22Rv1 (cell line): ENCODE measurements at regions not wholly inside any gene's neighbourhood (a gene's known extent, or its start where the extent isn't known, plus 50 kb on each side); places are given as distances from the start of the nearest gene placed in this dataset.
"Not testable (repeated sequence)": the region's sequence is repeated elsewhere in the genome, so short reads cannot be mapped to it uniquely, and the experiment has no call there.

Experiments
- H3K27ac ChIP-seq: fragments of 450-650 bp; 2 replicates; pipeline ENCODE4 v1.5.1; 2017
- ZFX ChIP-seq: fragments of 450-650 bp; IDR thresholded peaks from 2 replicates; pipeline ENCODE4 v1.6.1; 2017; ENCODE audit warnings: antibody characterized with exemption, borderline replicate concordance
- TF ChIP-seq, protein P1 (sequence below): fragments of 450-650 bp; IDR thresholded peaks from 2 replicates; pipeline ENCODE4 v1.5.1; 2017; ENCODE audit warnings: mild to moderate bottlenecking

DNA sequence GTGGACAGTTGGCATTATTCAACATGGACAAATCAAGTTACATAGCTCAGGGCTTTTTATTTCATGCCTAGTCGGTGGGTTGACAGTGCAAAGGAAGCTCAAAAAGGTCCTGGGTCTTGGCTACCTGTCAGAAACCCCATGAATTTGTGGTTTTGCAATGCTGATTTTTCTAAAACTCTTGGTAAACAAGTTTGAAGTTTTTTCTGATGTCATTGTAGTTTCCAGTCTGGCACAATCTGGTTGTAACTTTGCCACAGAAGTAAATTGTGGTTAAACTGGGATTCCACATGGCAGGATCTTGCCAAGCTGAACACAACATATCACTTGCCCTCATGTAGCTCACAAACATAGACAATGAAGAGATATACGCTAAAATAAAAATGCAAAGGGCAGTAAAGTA lies 100.8 kb downstream of the EHF start:
- TF ChIP-seq, protein P1, sequence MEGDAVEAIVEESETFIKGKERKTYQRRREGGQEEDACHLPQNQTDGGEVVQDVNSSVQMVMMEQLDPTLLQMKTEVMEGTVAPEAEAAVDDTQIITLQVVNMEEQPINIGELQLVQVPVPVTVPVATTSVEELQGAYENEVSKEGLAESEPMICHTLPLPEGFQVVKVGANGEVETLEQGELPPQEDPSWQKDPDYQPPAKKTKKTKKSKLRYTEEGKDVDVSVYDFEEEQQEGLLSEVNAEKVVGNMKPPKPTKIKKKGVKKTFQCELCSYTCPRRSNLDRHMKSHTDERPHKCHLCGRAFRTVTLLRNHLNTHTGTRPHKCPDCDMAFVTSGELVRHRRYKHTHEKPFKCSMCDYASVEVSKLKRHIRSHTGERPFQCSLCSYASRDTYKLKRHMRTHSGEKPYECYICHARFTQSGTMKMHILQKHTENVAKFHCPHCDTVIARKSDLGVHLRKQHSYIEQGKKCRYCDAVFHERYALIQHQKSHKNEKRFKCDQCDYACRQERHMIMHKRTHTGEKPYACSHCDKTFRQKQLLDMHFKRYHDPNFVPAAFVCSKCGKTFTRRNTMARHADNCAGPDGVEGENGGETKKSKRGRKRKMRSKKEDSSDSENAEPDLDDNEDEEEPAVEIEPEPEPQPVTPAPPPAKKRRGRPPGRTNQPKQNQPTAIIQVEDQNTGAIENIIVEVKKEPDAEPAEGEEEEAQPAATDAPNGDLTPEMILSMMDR, result no peak
- no peak for TF ChIP-seq ZFX
- H3K27ac ChIP-seq, result no peak overlapping the region

DNA sequence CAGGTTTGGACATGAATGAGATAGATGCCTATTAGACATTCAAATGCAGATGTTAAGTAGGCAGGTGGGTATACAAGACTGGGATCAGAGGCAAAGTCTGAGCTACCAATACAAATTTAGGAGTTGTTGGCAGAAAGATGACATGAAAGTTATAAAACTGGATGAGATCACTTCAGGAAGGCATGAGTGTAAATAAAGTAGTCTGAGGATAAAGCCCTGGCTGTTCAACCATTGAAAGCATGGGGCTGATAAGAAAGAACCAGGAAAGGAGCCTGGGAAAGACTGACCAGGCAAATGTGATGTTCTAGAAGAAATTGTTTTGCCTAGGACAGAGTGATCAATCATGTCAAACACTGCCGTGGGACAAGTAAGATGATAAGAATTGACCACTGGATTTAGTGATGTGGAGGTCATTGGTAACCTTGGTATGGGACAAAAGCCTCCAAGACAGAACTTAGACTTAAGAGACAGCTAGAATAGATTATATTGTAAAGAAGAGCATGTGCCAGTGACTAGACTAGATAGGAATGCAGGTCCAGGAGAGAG lies 98.5 kb downstream of the EHF start:
- no peak overlapping the region for H3K27ac ChIP-seq
- TF ChIP-seq, protein P1, result no peak
- no peak for TF ChIP-seq ZFX

DNA sequence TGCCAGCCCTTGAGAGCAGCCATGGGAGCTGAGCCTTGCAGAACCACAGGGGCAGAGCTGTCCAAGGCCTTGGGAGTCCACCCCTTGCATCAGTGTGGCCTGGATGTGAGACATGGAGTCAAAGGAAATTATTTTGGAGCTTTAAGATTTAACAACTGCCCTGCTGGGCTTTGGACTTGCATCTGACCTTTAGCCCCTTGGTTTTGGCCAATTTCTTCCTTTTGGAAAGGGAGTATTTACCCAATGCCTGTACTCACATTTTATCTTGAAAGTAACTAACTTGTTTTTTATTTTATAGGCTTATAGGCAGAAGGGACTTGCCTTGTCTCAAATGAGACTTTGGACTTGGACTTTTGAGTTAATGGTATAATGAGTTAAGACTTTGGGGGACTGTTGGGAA lies 92.7 kb downstream of the EHF start:
- H3K27ac ChIP-seq, result not testable (repeated sequence)
